GM06990 (cell line): ENCODE measurements at regions not wholly inside any gene's neighbourhood (a gene's known extent, or its start where the extent isn't known, plus 50 kb on each side); places are given as distances from the start of the nearest gene placed in this dataset.

Source experiments
- DNase-seq: peaks from one replicate; pipeline ENCODE4 v3.0.0-alpha.2; 2011; ENCODE audit not compliant: insufficient read length; ENCODE audit errors: extremely low read depth
- H3K27me3 ChIP-seq: replicated peaks from 2 replicates; pipeline ENCODE4 v1.6.0; 2011; ENCODE audit warnings: low read length; ENCODE audit not compliant: control insufficient read depth, insufficient read depth
- H3K36me3 ChIP-seq: 2 replicates; pipeline ENCODE4 v1.5.1; 2011; ENCODE audit warnings: low read length; ENCODE audit not compliant: control insufficient read depth, insufficient read depth
- H3K4me3 ChIP-seq: replicated peaks from 2 replicates; pipeline ENCODE4 v1.5.1; 2011; ENCODE audit warnings: low read depth, mild to moderate bottlenecking, control low read depth, low read length
- TF ChIP-seq, protein P1 (sequence below): IDR thresholded peaks from 2 replicates; pipeline ENCODE4 v1.5.1; 2011; ENCODE audit warnings: low read length, control low read depth, mild to moderate bottlenecking, inconsistent platforms; ENCODE audit not compliant: insufficient read depth, poor library complexity, severe bottlenecking

DNA sequence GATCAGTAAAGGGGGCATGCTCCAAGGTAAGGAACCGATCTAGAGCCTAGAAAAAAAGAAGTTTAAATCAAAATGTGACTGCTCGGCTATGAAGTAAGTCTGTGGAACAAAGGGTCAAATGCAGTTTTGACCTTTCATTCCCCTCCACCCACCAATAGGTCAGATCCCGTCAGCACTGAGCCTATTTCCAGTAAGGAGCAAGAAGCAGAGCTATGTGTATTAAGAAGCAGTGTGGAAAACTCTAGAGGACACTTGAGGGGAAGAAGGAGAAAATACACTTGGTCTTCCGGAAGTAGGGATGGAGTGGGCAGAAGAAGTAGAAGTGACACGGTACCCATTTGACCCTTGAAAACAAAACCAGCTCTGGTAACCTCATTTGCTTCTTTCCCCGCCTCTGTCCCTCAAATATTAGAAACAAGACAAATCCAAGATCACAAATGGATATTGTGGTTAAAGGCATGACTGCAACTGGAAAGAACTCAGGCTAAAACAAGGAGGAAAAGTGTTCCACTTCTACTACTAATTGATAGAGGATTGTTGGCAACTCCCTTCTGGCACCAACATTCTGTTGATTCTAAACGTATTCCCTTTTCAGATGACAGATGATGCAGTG, 888.3 kb upstream of the NR2F2 start:
- Histone ChIP-seq H3K4me3 (no peak overlapping the region), H3K36me3 (no peaks in the 10 kb centered on the region), H3K27me3 (no peaks in the 10 kb centered on the region)
- DNase-seq: no peak
- TF ChIP-seq, protein P1, sequence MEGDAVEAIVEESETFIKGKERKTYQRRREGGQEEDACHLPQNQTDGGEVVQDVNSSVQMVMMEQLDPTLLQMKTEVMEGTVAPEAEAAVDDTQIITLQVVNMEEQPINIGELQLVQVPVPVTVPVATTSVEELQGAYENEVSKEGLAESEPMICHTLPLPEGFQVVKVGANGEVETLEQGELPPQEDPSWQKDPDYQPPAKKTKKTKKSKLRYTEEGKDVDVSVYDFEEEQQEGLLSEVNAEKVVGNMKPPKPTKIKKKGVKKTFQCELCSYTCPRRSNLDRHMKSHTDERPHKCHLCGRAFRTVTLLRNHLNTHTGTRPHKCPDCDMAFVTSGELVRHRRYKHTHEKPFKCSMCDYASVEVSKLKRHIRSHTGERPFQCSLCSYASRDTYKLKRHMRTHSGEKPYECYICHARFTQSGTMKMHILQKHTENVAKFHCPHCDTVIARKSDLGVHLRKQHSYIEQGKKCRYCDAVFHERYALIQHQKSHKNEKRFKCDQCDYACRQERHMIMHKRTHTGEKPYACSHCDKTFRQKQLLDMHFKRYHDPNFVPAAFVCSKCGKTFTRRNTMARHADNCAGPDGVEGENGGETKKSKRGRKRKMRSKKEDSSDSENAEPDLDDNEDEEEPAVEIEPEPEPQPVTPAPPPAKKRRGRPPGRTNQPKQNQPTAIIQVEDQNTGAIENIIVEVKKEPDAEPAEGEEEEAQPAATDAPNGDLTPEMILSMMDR: no peak

DNA sequence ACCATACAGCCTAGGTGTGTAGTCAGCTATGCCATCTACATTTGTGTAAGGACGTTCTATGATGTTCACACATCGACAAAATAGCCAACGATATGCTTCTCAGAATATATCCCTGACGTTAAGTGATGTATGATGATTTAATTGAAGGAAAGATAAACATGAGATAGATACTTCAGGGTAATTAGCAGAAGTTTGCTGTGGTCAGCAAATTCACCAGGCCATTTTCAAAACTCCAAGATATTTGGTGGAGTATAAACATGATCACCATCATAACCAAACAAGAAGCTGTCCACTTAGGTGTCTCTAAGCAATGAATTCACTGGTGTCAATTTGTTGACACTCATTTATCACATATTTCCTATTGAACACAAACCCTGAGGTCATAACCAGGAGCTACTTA, 885.6 kb upstream of the NR2F2 start:
- Histone ChIP-seq H3K27me3 (no peaks in the 10 kb centered on the region), H3K4me3 (no peak overlapping the region), H3K36me3 (no peaks in the 10 kb centered on the region)
- TF ChIP-seq, protein P1: no peak
- DNase-seq: no peak

DNA sequence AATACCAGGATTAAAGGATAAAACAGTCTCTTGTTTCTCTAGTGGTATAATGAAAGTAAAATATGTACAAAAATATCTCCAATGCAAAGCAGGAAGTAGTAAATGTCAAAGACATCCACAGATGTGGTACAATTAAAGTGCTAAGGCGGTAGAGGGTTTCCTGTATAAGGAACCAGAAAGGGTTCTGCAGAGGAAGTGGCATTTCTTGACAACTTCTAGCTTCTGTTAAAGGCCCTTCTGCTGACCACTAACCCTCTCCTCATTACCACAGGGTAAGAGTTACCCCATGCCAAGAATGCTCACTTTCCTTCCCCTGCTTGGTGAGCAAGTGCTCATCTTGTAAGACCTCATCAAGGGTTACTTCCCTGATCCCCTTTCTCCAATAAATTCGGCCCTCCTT, 883.6 kb upstream of the NR2F2 start:
- Histone ChIP-seq H3K36me3 (no peaks in the 10 kb centered on the region), H3K27me3 (no peaks in the 10 kb centered on the region), H3K4me3 (no peak overlapping the region)
- TF ChIP-seq, protein P1: no peak
- peak; percentile 21 for DNase-seq

DNA sequence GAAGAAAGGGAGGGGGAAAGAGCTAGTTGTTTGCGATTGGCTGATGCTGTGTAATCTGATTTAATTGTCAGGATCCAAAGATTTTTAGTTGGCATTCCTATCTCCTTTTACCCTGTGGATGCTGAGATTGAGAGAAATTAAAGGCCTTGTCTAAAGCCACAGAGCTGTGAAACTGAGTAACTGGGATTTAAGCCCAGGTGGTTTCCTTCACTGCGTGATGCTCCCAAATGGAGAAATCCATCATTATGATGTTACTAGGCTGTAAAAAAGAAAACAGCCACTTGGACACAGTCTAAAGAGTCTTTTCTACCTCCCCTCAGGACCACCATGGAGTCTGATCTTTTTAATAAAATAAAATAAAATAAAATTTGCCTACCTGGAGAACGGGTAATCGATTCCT, 883.0 kb upstream of the NR2F2 start:
- Histone ChIP-seq H3K27me3 (no peaks in the 10 kb centered on the region), H3K36me3 (no peaks in the 10 kb centered on the region), H3K4me3 (no peak overlapping the region)
- TF ChIP-seq, protein P1: no peak
- DNase-seq: no peak

DNA sequence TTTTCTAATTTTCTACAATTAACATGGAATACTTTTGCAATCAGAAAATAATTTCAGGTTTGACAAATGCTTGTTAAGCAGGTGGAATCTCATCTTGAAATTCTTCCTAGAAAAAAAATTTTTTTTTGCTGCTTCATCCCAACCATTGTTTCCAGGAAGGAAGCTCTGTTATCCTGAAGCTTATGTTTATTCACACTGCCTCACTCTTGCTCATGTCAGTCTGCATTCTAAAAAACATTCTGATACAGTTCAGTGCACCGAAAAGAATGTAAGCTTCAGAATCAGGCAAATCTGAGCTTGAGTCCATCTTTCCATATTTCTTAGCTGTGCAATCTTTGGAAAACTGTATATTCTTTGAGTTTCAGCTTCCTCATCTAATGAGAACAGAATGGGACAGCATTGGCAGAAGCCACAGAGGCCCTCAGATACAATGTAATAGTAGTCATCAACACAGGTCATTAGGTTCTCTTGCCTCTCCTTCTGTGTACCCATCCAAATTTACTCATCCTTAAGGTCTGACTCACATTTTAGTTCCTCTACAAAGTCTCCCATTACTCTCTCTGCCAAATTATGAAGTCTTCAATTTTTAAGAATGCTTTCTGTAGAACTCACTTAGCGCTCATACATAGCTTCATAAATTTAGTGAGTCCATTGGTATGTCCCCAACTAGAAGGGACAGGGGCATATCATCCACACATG, 881.8 kb upstream of the NR2F2 start:
- Histone ChIP-seq H3K27me3 (no peaks in the 10 kb centered on the region), H3K36me3 (no peaks in the 10 kb centered on the region), H3K4me3 (no peak overlapping the region)
- TF ChIP-seq, protein P1: no peak
- no peak for DNase-seq

DNA sequence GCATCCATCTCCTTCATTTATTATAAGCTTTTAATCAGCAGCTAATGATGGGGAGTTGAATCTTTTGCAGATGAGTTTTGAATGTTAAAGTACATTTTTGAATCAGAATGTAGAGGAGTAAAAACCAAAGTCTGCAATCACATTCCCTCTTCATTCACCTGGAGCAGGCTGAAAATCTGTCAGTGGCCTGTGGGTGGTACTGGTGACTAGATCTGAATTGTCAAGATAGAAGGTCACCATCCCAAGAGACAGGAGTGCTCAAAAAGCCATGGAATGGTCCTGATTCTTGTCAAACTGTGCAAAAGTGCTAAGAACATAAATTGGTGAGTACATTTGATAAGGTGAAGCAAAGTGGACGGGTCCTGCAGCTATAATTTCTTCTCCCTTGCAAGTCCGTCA, 881.3 kb upstream of the NR2F2 start:
- no peak overlapping the region for H3K4me3 ChIP-seq
- no peaks in the 10 kb centered on the region for H3K36me3 ChIP-seq
- DNase-seq: no peak
- TF ChIP-seq, protein P1: peak; percentile 7
- H3K27me3 ChIP-seq: no peaks in the 10 kb centered on the region
